ENCODE measurements at regions not wholly inside any gene's neighbourhood (a gene's known extent, or its start where the extent isn't known, plus 50 kb on each side); places are given as distances from the start of the nearest gene placed in this dataset.

DNA sequence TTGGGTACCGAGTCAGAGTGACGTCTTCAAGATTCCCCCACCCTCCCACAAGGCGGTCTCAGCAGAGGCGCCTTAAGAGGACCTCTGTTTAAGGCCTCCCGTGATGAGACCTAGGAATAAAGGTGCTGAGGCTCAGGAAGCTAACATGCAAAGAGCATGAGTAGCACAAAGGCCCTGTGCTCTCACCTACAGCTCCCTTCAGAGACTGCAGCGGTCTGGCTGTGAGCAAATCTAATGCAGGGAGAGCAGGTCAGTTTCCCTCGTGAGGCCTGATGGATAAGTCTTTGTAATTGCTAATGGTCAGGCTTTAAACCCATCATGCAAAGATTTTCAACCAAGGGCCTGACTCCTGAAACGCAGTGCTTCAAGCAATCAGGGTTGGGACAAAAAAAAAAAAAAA lies 909.3 kb upstream of the GHITM start:
- no peaks in the 10 kb centered on the region for H3K36me3 Mint-ChIP-seq (ENCODE audit: insufficient read depth)
- peaks cover 12 to 20% of the 10 kb centered on the region in 2 donors for H3K9me3 Mint-ChIP-seq
- no peaks in the 10 kb centered on the region for H3K27me3 Mint-ChIP-seq
- H3K27ac Mint-ChIP-seq: no peak overlapping the region
- DNase-seq (no peak), ATAC-seq (replicated peaks) (no peak)
- H3K4me1 Mint-ChIP-seq (ENCODE audit: low read depth in 2 of 2): no peaks in the 10 kb centered on the region
- H3K4me3 Mint-ChIP-seq: no peak overlapping the region

DNA sequence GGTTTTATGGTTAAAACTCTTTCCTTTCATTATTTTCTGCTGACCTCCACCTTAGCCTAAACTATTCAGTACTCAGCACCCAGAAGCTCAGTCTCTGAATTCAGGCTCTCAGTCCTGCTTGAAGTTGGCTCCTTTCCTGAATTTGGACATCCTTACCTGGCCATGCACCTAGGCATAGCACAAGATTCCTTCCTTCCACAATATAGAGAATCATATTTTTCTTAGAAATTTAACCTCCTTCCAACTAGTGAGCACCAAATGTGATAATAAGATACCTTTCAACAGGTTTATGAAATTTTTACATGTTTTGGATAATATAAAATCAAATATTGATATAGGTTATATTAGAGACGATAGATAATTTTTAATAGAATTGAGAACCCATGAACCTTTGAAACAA lies 905.6 kb upstream of the GHITM start:
- Mint-ChIP-seq H3K27ac (no peak overlapping the region), H3K4me3 (no peak overlapping the region)

DNA sequence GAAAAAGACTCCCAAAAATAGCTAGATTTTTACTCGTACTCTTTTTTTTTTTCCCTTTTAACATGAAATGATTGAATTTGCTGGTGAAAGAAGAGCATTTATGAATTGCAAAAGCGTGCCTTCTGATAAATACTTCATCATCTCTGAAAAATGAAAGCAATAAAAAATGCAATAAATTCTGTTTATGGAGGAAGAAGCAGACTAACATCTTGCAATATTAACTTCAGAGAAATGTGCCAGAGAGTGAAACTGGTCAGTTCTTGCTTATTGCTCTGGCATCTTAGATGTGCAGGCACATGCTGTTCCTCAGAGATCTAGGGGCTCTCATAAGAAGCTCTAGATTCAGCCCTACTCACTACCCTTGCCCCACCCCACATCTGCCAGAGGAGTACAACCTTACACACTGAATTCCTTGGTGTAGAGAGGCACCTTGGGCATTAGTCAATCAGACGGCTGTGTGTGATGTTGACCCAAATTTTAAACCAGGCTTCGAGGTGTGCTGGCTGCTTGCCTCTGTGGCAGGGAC lies 891.1 kb upstream of the GHITM start:
- Mint-ChIP-seq H3K4me3 (no peak overlapping the region), H3K4me1 (ENCODE audit: low read depth in 2 of 2) (no peaks in the 10 kb centered on the region), H3K9me3 (peaks cover 6 to 15% of the 10 kb centered on the region in 2 donors), H3K36me3 (ENCODE audit: insufficient read depth) (no peaks in the 10 kb centered on the region), H3K27ac (no peak overlapping the region), H3K27me3 (no peaks in the 10 kb centered on the region)
- DNase-seq (no peak), ATAC-seq (replicated peaks) (no peak)

More for the DNA sequence above, 905.6 kb upstream of the GHITM start:
- Mint-ChIP-seq H3K27me3 (no peaks in the 10 kb centered on the region), H3K36me3 (ENCODE audit: insufficient read depth) (no peaks in the 10 kb centered on the region), H3K4me1 (ENCODE audit: low read depth in 2 of 2) (no peaks in the 10 kb centered on the region), H3K9me3 (peaks cover 4 to 8% of the 10 kb centered on the region in 2 donors)
- no peak for DNase-seq
- no peak for ATAC-seq (replicated peaks)

DNA sequence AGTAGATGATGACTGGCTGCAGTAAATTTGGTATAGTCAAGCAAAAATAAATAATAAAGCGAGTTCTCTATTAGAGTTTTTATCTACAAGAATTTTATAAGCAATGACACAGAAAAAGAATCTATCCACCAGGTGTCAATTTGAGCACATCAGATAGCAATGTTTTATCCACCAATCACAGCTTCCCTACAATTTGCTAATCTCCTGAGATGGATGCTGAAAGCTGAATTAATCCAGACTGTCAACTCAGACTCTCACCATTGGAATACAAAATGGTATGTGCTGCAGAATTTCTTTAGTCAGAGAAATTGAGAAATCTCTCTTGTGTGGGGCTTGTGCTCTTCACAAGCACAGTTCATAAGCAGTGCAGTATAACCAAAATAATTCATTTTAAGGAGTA lies 888.9 kb upstream of the GHITM start:
- Mint-ChIP-seq H3K36me3 (ENCODE audit: insufficient read depth) (no peaks in the 10 kb centered on the region), H3K4me3 (no peak overlapping the region), H3K4me1 (ENCODE audit: low read depth in 2 of 2) (no peaks in the 10 kb centered on the region), H3K27ac (no peak overlapping the region), H3K9me3 (peaks cover 7 to 11% of the 10 kb centered on the region in 2 donors), H3K27me3 (no peaks in the 10 kb centered on the region)
- ATAC-seq (replicated peaks): no peak
- no peak for DNase-seq

DNA sequence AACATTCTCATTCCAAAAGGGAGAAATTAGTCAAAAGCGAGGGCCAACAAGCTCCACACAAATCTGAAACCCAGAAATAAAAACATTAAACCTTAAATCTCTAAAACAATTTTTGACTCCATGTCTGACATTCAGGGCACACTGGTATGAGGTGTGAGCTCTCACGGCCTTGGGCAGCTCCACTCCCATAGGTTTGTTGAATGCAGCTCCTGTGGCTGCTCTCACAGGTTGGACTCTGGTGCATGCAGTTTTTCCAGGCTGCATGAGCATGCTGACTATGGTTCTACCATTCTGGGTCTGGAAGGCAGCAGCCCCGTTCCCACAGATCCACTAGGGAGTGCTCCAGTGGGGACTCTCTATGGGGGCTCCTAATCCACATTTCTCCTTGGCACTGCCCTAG lies 887.1 kb upstream of the GHITM start:
- Mint-ChIP-seq H3K9me3 (peaks cover 7 to 11% of the 10 kb centered on the region in 2 donors), H3K4me3 (no peak overlapping the region), H3K36me3 (ENCODE audit: insufficient read depth) (no peaks in the 10 kb centered on the region), H3K27me3 (no peaks in the 10 kb centered on the region), H3K4me1 (ENCODE audit: low read depth in 2 of 2) (no peaks in the 10 kb centered on the region), H3K27ac (no peak overlapping the region)
- ATAC-seq (replicated peaks) (no peak), DNase-seq (no peak)

DNA sequence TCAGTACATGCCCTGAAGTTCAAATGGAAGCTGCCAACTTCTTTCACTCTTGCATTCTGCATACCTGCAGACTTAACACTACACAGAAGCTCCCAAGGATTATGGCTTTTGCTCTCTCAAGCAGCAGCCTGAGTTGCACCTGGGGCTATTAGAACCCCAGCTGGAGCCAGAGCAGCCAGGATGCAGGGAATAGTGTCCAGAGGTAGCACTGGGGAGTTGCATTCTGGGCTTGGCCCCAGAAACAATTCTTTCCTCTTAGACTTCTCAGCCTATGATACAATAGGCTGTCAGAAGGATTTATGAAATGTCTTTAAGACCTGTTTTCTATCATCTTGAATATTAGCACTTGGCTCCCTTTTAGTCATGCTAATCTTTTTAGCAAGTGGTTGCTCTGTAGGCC lies 886.7 kb upstream of the GHITM start:
- no peak for DNase-seq
- Mint-ChIP-seq H3K4me3 (no peak overlapping the region), H3K9me3 (peaks cover 7 to 11% of the 10 kb centered on the region in 2 donors), H3K4me1 (ENCODE audit: low read depth in 2 of 2) (no peaks in the 10 kb centered on the region), H3K27me3 (no peaks in the 10 kb centered on the region), H3K27ac (no peak overlapping the region), H3K36me3 (ENCODE audit: insufficient read depth) (no peaks in the 10 kb centered on the region)
- ATAC-seq (replicated peaks): no peak

DNA sequence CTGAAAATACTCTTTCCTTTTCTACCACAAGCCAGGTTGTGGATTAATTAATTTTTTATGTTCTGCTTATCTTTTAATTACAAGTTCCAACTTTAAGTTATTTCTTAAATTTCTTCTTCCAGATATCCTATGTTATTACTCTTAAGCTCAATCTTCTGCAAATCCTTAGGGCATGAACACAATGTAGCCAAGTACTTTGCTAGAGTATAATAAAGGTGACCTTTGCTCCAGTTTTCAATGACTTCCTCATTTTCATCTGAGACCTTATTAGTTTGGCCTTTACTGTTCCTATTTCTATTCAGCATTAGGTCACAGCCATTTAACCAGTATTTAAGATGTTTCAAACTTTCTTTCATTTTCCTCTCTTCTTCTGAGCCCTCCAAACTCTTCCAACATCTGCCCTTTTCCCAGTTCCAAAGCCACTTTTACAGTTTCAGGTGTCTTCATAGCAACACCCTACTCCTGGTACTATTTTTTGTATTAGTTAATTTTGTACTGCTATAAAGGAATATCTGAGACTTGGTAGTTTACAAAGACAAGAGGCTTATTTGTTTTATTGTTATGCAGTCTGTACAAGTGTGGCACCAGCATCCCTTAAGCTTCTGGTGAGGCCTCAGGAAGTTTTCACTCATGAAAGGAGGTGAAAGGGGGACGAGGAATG lies 886.2 kb upstream of the GHITM start:
- Mint-ChIP-seq H3K27me3 (no peaks in the 10 kb centered on the region), H3K4me3 (no peak overlapping the region), H3K27ac (no peak overlapping the region), H3K4me1 (ENCODE audit: low read depth in 2 of 2) (no peaks in the 10 kb centered on the region), H3K9me3 (peaks cover 7 to 11% of the 10 kb centered on the region in 2 donors), H3K36me3 (ENCODE audit: insufficient read depth) (no peaks in the 10 kb centered on the region)
- DNase-seq (no peak), ATAC-seq (replicated peaks) (no peak)

DNA sequence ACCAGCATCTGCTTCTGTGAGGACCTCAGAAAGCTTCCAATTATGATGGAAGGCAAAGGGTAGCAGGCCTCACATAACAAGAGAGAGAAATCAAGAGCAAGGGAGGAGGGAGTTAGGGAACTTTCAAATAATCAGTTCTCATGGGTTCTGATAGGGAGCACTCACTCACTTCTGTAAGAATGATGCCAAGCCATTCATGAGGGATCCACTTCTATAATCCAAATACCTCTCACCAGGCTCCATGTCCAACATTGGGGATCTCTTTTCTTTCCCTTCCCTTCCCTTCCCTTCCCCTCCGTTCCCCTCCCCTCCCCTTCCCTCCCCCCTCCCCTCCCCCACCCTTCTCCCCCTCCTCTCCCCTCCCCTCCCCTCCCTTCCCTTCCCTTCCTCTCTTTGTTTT lies 884.6 kb upstream of the GHITM start:
- no peak for DNase-seq
- H3K9me3 Mint-ChIP-seq: peaks cover 7 to 11% of the 10 kb centered on the region in 2 donors
- no peak overlapping the region for H3K4me3 Mint-ChIP-seq
- H3K36me3 Mint-ChIP-seq (ENCODE audit: insufficient read depth): no peaks in the 10 kb centered on the region
- H3K4me1 Mint-ChIP-seq (ENCODE audit: low read depth in 2 of 2): no peaks in the 10 kb centered on the region
- no peaks in the 10 kb centered on the region for H3K27me3 Mint-ChIP-seq
- ATAC-seq (replicated peaks): no peak
- no peak overlapping the region for H3K27ac Mint-ChIP-seq

DNA sequence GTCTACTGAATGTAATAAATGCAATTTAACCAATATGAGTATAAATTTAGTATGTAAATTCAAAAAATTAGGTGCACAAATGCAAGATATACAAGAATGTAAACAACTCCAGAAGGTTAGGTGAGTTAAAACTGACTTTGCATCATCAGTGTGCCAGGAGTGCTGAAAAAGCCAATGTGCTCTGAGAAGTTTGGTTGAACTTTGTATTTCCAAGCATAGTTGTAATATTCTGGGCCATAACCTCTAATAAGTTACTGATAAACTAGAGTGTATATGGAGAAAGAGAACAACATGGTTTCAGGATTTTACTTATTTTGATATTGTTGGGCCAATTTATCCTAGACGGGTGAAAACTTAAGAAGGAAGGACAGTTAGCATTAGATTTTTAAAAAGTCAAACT lies 876.9 kb upstream of the GHITM start:
- no peaks in the 10 kb centered on the region for H3K36me3 Mint-ChIP-seq (ENCODE audit: insufficient read depth)
- H3K9me3 Mint-ChIP-seq: peaks cover 0 to 10% of the 10 kb centered on the region in 2 donors
- ATAC-seq (replicated peaks) (no peak), DNase-seq (no peak)
- no peak overlapping the region for H3K4me3 Mint-ChIP-seq
- no peaks in the 10 kb centered on the region for H3K27me3 Mint-ChIP-seq
- H3K27ac Mint-ChIP-seq: no peak overlapping the region
- H3K4me1 Mint-ChIP-seq (ENCODE audit: low read depth in 2 of 2): no peaks in the 10 kb centered on the region

DNA sequence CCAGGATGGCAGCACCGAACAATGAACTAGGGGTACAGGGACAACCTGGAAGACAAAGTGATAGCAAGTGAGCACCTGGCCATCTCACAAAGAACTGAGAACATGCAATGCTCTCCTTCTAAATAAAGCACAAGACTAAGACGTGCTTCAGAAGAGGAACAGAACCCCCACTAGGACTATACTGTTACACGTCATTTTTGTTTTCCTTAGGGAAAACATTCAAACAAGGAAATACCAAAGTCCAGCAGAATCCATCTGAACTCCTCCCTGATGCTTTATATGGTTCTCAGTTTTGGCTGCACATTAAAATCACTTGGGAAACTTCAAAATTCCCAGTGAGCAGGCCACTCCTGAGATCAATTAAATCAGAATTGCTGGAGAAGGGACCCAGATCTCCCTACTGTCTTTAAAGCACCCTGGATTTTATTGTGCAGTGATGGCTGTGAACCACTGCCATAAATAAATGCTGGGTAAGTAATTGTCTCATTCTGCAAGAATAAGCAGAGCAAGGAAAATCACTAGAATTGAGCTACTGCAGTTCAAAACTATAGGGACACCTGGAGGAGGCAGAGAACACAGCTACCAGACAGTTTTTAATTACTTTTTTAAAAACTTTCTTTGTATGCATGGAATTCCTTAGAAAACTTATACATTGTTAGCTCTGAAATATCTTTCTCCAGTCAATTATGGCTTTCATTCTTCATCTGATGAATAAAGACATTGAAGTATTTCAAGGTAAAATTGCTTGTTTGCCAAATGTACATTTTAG lies 866.5 kb upstream of the GHITM start:
- no peak for DNase-seq
- H3K4me3 Mint-ChIP-seq: no peak overlapping the region
- no peaks in the 10 kb centered on the region for H3K36me3 Mint-ChIP-seq (ENCODE audit: insufficient read depth)
- no peaks in the 10 kb centered on the region for H3K4me1 Mint-ChIP-seq (ENCODE audit: low read depth in 2 of 2)
- H3K9me3 Mint-ChIP-seq: no peaks in the 10 kb centered on the region
- ATAC-seq (replicated peaks): no peak
- H3K27ac Mint-ChIP-seq: no peak overlapping the region
- H3K27me3 Mint-ChIP-seq: no peaks in the 10 kb centered on the region

DNA sequence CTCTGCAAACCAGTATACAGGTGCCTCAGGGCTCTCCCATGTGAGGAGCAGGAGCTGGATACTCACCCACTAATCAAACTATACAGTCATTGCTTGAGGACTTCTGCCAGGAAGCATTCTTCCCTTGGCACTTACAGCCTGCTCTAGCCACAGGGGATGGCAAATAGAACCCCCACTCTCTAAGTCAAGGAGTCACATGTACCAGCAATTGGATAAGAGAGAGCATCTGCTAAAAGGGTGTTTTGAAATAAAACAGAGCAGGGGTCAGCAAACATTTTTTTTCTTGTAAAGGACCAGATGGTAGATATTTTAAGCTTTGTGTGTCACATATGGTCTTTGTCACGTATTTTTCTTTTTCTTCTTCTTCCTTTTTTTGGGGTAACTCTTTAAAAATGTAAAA lies 865.2 kb upstream of the GHITM start:
- Mint-ChIP-seq H3K36me3 (ENCODE audit: insufficient read depth) (no peaks in the 10 kb centered on the region), H3K4me3 (no peak overlapping the region), H3K9me3 (no peaks in the 10 kb centered on the region), H3K27me3 (no peaks in the 10 kb centered on the region), H3K27ac (no peak overlapping the region), H3K4me1 (ENCODE audit: low read depth in 2 of 2) (no peaks in the 10 kb centered on the region)
- DNase-seq (no peak), ATAC-seq (replicated peaks) (no peak)

DNA sequence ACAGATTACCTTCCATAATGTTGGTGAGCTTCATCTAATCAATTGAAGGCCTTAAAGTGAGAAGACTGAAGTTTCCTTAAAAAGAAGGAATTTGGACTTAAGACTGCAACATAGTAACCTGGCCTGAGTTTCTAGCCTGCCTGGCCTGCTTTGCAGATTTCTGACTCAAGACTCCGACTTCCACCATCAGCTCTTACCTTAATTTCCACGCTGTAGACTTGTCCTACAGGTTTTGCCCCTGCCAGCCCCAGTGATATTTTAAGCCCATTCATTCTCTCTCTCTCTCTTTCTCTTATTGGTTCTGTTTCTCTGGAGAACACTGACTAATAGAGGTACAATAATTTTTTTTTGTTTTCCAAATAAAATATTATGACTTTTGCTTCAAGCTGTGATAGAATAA lies 862.3 kb upstream of the GHITM start:
- no peaks in the 10 kb centered on the region for H3K4me1 Mint-ChIP-seq (ENCODE audit: low read depth in 2 of 2)
- ATAC-seq (replicated peaks): no peak
- peaks cover 0 to 4% of the 10 kb centered on the region in 2 donors for H3K9me3 Mint-ChIP-seq
- H3K4me3 Mint-ChIP-seq: no peak overlapping the region
- H3K36me3 Mint-ChIP-seq (ENCODE audit: insufficient read depth): no peaks in the 10 kb centered on the region
- no peaks in the 10 kb centered on the region for H3K27me3 Mint-ChIP-seq
- no peak for DNase-seq
- H3K27ac Mint-ChIP-seq: no peak overlapping the region

DNA sequence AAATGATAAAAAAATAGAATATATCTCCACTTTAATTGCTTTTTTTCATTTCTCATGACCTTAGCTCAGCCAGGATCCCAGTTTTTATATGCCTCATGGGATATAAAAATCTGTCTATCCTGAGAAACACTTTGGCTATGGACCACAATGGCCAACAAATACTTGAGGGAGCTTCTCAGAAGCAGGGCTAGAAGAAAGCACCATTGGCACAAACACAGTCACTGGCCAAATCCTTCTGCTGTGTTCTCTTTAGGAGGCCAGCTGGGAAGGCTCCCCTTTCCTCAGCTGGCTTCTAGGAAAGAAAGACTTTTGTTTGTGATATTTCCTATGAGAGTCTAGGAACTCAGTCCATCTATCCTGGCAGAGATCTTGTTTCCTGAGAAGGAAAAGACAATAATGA lies 856.2 kb upstream of the GHITM start:
- Mint-ChIP-seq H3K27me3 (no peaks in the 10 kb centered on the region), H3K36me3 (ENCODE audit: insufficient read depth) (no peaks in the 10 kb centered on the region), H3K27ac (no peak overlapping the region), H3K4me3 (no peak overlapping the region), H3K4me1 (ENCODE audit: low read depth in 2 of 2) (no peaks in the 10 kb centered on the region), H3K9me3 (peaks cover 6 to 7% of the 10 kb centered on the region in 2 donors)
- ATAC-seq (replicated peaks) (no peak), DNase-seq (no peak)

DNA sequence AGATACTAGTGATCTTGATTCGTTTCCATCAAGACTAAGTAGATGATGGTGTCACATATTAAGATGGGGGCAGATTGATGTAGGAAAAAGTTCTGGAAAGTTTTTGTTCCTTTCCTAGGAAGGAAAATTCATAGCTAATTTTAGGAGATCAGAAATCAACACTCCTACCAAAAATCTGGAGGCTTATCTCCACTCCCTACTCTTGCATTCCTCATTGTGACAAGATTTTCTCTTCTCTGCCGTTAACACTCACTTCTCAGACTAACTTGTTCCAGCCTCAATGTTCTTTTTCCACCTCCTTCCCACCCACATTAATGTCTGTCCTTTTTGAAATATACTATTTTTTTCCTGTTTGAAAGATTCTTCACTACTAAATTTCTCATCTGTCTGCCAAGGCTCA lies 851.9 kb upstream of the GHITM start:
- no peak overlapping the region for H3K4me3 Mint-ChIP-seq
- no peaks in the 10 kb centered on the region for H3K36me3 Mint-ChIP-seq (ENCODE audit: insufficient read depth)
- no peak for DNase-seq
- H3K27ac Mint-ChIP-seq: no peak overlapping the region
- H3K27me3 Mint-ChIP-seq: no peaks in the 10 kb centered on the region
- no peaks in the 10 kb centered on the region for H3K4me1 Mint-ChIP-seq (ENCODE audit: low read depth in 2 of 2)
- H3K9me3 Mint-ChIP-seq: peaks cover 2 to 7% of the 10 kb centered on the region in 2 donors
- ATAC-seq (replicated peaks): no peak
